ENCODE measurements at regions not wholly inside any gene's neighbourhood (a gene's known extent, or its start where the extent isn't known, plus 50 kb on each side); places are given as distances from the start of the nearest gene placed in this dataset.
A peak's percentile ranks its signal among the peaks of the same experiment; 100 is the strongest.

GRCh38 chr4:127417885-127418535 lies 214.7 kb upstream of the INTU start:
- Histone ChIP-seq H3K9me3 (ENCODE audit: control insufficient read depth in 2 of 3, insufficient read depth in 1 of 3, low read length in 3 of 3) (no peaks in the 10 kb centered on the region), H3K27me3 (ENCODE audit: control insufficient read depth, insufficient read depth, low read length) (no peaks in the 10 kb centered on the region), H3K9ac (ENCODE audit: low read length in 3 of 3) (no peak overlapping the region), H3K36me3 (ENCODE audit: control insufficient read depth in 2 of 3, insufficient read depth in 3 of 3, low read length in 3 of 3) (no peaks in the 10 kb centered on the region), H3K27ac (ENCODE audit: low read depth in 2 of 2, low read length in 2 of 2) (no peak overlapping the region), H3K4me1 (ENCODE audit: control insufficient read depth in 2 of 3, insufficient read depth in 2 of 3, low read depth in 1 of 3, low read length in 3 of 3) (no peaks in the 10 kb centered on the region), H3K4me3 (ENCODE audit: low read length in 3 of 3) (no peak overlapping the region)
- DNase-seq (peak in 3 of 5 donors; percentile 16 to 46 (median 40)), FAIRE-seq (no peak)
- intact Hi-C loops (cut with DNase I), result no loop called here
- TF ChIP-seq CTCF (IDR thresholded peaks at IDR 0.05; ENCODE audit: borderline replicate concordance, extremely low read depth, insufficient read depth), result no peak

- Histone ChIP-seq H3K9ac (ENCODE audit: low read length in 3 of 3) (no peak overlapping the region), H3K9me3 (ENCODE audit: control insufficient read depth in 2 of 3, insufficient read depth in 1 of 3, low read length in 3 of 3) (no peaks in the 10 kb centered on the region), H3K27me3 (ENCODE audit: control insufficient read depth, insufficient read depth, low read length) (no peaks in the 10 kb centered on the region), H3K27ac (ENCODE audit: low read depth in 2 of 2, low read length in 2 of 2) (no peak overlapping the region), H3K4me1 (ENCODE audit: control insufficient read depth in 2 of 3, insufficient read depth in 2 of 3, low read depth in 1 of 3, low read length in 3 of 3) (no peaks in the 10 kb centered on the region), H3K4me3 (ENCODE audit: low read length in 3 of 3) (no peak overlapping the region), H3K36me3 (ENCODE audit: control insufficient read depth in 2 of 3, insufficient read depth in 3 of 3, low read length in 3 of 3) (no peaks in the 10 kb centered on the region)
- intact Hi-C loops (cut with DNase I), result no loop called here
- DNase-seq (no peak), FAIRE-seq (no peak)
- no peak for TF ChIP-seq CTCF (IDR thresholded peaks at IDR 0.05; ENCODE audit: borderline replicate concordance, extremely low read depth, insufficient read depth)
Measured at GRCh38 chr4:127419431-127419830, 213.3 kb upstream of the INTU start.

GRCh38 chr4:127421437-127421836 lies 211.3 kb upstream of the INTU start:
- Histone ChIP-seq H3K9me3 (ENCODE audit: control insufficient read depth in 2 of 3, insufficient read depth in 1 of 3, low read length in 3 of 3) (no peaks in the 10 kb centered on the region), H3K36me3 (ENCODE audit: control insufficient read depth in 2 of 3, insufficient read depth in 3 of 3, low read length in 3 of 3) (no peaks in the 10 kb centered on the region), H3K27ac (ENCODE audit: low read depth in 2 of 2, low read length in 2 of 2) (no peak overlapping the region), H3K4me3 (ENCODE audit: low read length in 3 of 3) (no peak overlapping the region), H3K27me3 (ENCODE audit: control insufficient read depth, insufficient read depth, low read length) (no peaks in the 10 kb centered on the region), H3K4me1 (ENCODE audit: control insufficient read depth in 2 of 3, insufficient read depth in 2 of 3, low read depth in 1 of 3, low read length in 3 of 3) (no peaks in the 10 kb centered on the region), H3K9ac (ENCODE audit: low read length in 3 of 3) (no peak overlapping the region)
- intact Hi-C loops (cut with DNase I), result no loop called here
- DNase-seq (peak in 1 of 5 donors; percentile 19), FAIRE-seq (no peak)
- TF ChIP-seq CTCF (IDR thresholded peaks at IDR 0.05; ENCODE audit: borderline replicate concordance, extremely low read depth, insufficient read depth), result no peak

All from kidney (tissue), 13 donors.